ENCODE measurements at regions not wholly inside any gene's neighbourhood (a gene's known extent, or its start where the extent isn't known, plus 50 kb on each side); places are given as distances from the start of the nearest gene placed in this dataset.
"Not testable (repeated sequence)": the region's sequence is repeated elsewhere in the genome, so short reads cannot be mapped to it uniquely, and the experiment has no call there.

- DNase-seq = no peak
Observed at GRCh38 chr7:10469476-10469875, 504.2 kb upstream of the PHF14 start.

- peak; percentile 19 for DNase-seq
Observed at GRCh38 chr7:10471280-10472058, 502.2 kb upstream of the PHF14 start.

GRCh38 chr7:10472115-10472514, 501.6 kb upstream of the PHF14 start:
- no peak for DNase-seq

- no peak for DNase-seq
Observed at GRCh38 chr7:10473569-10473968, 500.1 kb upstream of the PHF14 start.

DNA sequence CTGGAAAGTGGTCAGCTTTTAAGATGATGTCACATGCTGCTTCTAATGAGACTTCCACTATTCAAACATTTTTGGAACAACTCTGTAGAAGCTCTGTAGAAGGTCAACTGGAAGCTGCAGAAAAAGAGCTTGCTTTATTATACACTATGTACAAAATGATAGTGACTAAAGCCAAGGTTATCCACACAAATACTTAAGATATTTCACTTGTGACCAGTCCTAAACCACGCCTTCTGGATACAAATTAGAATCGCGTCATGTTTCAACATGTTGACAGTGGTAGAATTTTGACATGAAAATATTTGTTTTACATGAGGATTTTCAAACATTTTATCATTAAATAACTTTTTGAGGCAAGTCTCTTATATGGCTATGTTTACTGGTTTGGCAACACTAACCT, 499.6 kb upstream of the PHF14 start:
- no peak for DNase-seq

DNA sequence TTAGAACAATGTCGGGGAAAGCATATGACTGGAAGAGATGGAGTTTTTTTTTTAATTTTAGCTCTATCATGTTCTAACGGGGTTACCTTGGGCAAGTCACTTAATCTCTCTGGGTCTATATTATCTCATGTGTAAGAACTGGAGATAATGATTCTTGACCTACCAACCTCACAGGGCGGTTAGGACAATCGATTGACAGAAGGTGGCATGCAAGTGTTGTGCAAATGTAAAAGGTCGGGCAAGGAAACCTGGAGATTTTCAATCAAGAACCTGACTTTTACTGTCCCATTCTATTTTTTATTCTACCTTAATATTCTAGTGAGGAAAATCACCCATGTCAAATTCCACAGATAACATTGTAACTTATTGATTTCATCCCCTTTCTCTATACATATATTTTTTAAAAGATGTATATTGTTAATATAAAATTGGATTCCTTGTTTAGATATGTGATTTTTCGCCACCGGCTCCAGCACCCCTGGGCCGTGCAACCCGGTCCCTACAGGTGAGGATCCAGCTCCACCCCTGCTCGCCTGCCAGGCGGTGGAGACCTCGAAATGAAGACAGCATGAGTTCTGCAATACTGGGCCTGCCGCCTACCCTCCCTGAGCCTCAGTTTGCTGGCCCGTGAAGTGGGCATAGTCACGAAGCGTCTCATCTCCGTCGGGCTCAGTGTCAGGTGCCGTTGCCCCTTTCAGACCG, 497.6 kb upstream of the PHF14 start:
- DNase-seq = no peak

- DNase-seq = no peak
Observed at GRCh38 chr7:10476642-10477041, 497.0 kb upstream of the PHF14 start.

- DNase-seq = no peak
Observed at GRCh38 chr7:10483671-10484070, 490.0 kb upstream of the PHF14 start.

GRCh38 chr7:10484767-10485166, 488.9 kb upstream of the PHF14 start:
- DNase-seq = no peak

DNA sequence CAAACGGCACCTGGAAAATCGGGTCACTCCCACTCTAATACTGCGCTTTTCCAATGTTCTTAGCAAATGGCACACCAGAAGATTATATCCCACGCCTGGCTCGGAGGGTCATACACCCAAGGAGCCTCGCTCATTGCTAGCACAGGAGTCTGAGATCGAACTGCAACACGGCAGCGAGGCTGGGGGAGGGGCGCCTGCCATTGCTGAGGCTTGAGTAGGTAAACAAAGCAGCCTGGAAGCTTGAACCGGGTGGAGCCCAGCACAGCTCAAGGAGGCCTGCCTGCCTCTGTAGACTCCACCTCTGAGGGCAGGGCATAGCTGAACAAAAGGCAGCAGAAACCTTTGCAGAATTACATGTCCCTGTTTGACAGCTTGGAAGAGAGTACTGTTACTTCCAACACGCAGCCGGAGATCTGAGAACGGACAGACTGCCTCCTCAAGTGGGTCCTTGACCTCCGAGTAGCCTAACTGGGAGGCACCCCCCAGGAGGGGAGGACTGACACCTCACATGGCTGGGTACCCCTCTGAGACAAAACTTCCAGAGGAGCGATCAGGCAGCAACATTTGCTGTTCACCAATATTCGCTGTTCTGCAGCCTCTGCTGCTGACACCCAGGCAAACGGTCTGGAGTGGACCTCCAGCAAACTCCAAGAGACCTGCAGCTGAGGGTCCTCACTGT, 472.3 kb upstream of the PHF14 start:
- DNase-seq = not testable (repeated sequence)

GRCh38 chr7:10507032-10507431, 466.6 kb upstream of the PHF14 start:
- DNase-seq = no peak

- DNase-seq = no peak
Observed at GRCh38 chr7:10521306-10521705, 452.4 kb upstream of the PHF14 start.

- DNase-seq = not testable (repeated sequence)
Observed at GRCh38 chr7:10533429-10533828, 440.2 kb upstream of the PHF14 start.

- no peak for DNase-seq
Observed at GRCh38 chr7:10536561-10536960, 437.1 kb upstream of the PHF14 start.

DNA sequence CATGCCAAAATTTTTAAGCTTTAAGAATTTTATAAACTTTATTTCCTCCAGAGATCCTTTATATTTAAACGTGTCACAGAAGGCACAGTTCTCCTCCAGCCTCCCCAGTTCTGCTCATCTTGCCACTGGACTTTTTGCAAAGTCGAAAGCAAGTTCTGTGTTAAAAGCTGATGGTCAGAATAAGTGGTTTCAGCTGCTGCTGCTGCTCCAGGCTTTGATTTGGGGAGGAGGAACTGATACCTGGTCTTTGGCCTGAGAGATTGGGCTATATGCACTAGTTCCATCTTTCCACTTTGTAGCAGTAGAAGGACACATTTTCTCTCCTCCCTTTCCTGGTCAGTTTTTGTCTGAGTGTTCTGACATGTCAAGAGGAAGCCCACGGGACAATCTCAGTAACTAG, 435.9 kb upstream of the PHF14 start:
- no peak for DNase-seq

DNA sequence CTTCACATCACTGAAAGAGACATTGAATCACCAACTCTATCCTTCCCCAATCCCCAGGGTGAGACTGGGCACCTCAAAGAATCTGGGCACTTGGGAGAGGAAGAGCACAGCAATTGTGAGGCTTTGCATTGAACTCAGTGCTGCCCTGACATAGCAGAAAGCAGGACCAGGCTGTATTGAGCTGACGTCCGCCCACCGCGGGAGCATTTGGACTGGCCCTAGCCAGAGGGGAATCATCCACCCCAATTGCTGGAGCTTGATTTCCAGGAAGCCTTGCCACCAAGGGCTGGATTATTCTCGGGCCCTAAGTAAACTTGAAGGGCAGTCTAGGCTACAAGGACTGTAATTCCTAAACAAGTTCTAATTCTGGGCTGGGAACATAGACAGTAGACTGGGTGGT, 416.3 kb upstream of the PHF14 start:
- no peak for DNase-seq

- no peak for DNase-seq
Observed at GRCh38 chr7:10560497-10560896, 413.2 kb upstream of the PHF14 start.

DNA sequence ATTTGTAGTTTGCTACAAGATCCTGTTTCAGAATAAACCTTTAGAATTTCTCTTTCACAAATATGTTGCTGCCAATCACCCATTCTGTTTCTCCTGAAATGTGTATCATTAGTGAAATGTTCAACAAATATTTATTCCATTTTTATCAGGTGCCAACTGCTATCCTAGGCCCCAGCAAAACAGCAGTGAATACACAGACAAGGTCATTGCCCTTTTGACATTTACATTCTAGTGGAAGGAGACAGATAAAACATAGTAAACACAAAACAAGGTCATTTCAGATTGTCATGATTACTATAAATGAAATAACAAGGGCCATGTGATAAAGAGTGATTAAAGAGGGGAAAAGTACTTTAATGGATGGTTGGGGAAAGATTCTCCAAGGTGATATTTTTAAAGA, 404.8 kb upstream of the PHF14 start:
- no peak for DNase-seq

DNA sequence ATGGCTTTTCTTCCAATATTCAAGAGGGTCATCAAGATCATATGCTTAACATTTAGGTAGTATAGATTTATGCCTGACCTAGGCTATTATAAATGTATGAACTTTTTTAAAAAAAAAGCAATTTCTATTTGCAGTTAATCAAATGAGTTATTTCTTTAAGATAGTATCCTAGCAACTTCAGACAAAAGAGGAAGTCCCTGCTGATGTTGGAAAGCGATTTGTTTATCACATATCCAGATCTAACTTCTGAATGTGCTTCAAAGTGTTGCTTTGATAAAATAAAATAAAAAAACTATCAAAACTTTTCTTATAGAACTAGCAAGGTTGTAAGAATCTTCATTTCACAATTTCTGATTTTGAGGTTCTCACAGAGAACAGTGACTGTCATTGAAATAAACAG, 401.9 kb upstream of the PHF14 start:
- DNase-seq = no peak

DNA sequence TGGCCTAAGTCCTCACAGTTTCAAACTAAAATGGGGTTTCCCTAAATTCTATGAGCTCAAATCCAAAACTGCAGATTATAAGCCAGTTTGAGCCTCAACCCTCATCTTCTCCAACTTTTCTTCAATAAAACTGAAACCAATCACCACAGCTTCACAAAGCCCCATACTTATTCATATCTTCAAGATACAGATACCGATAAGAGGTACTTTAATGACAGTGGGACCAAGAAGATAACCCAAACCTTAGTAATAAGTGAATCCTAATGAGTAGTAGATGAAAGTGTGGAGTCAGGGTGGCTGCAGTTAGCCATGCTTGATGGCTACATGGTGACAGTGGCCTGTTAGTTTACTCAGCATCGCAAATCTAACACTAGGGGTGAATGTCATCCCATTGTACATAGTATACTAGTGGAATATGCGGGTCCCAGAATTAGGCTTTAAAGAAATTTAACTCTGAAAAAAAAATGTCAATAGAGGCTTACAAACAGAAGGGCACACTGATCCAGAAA, 395.8 kb upstream of the PHF14 start:
- no peak for DNase-seq

- no peak for DNase-seq
Observed at GRCh38 chr7:10579561-10579960, 394.1 kb upstream of the PHF14 start.

- DNase-seq = peak; percentile 38
Observed at GRCh38 chr7:10584886-10585285, 388.8 kb upstream of the PHF14 start.

DNA sequence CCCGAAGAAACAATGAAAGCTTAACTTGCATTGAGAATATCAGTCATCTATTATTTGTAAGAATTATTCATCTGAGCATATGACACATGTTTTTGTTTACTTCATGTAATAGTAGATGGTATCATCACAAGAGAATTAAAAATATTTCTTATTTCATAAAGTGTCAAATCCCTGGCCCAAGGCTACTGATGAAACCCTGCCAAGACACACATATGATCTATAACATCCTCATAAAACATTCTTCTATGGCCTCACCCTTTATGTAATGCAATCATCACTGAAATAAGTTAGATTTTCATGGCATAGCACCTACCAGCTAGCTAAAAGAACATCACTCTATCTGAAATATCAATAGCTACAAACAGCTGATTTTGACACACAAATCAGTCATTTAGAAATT, 385.6 kb upstream of the PHF14 start:
- no peak for DNase-seq
